HepG2 (cell line): ENCODE measurements at regions not wholly inside any gene's neighbourhood (a gene's known extent, or its start where the extent isn't known, plus 50 kb on each side); places are given as distances from the start of the nearest gene placed in this dataset.

Experiments used
- ATAC-seq: fragments of 200-7000 bp; cut with Tn5 transposase; 3 replicates; pipeline ENCODE4 v1.9.1; 2020; ENCODE audit warnings: mild to moderate bottlenecking, moderate library complexity
- BruUV-seq: library from RNA; stranded (reverse); fragments of 400-500 nt; replicated peaks from 2 replicates; lab custom pipeline; 2021; lab: Mats Ljungman, UMichigan
- CTCF ChIA-PET: fragments of 300-600 bp; formaldehyde crosslinking; extraction: SDS; loops from one replicate; lab custom pipeline; 2021; ENCODE audit warnings: low total read pairs, inconsistent platforms, low intra/inter-chr PET ratio; lab: Yijun Ruan, JAX
- POLR2A ChIA-PET: fragments of 350-600 bp; sonication (Branson Sonifier 250); formaldehyde crosslinking; loops from one replicate; lab custom pipeline; 2020; ENCODE audit warnings: antibody characterized with exemption, inconsistent platforms; lab: Yijun Ruan, JAX
- DNase-seq: peaks from one replicate; pipeline ENCODE4 v3.0.0-alpha.2; 2015; ENCODE audit warnings: low spot score
- FAIRE-seq: peaks from 3 replicates; lab custom pipeline; 2011; peaks lifted over from hg19 to GRCh38; lab: Jason Lieb, UNC
- H2AFZ ChIP-seq: one replicate; pipeline ENCODE4 v1.6.1; 2011; ENCODE audit warnings: low read length, inconsistent platforms
- H3K27ac ChIP-seq: fragments of 300-600 bp; 3 replicates; pipeline ENCODE4 v1.8.0; 2011; ENCODE audit warnings: mixed run types, mild to moderate bottlenecking, mixed read lengths, low read length, inconsistent platforms; ENCODE audit not compliant: insufficient read depth; ENCODE audit errors: extremely low read length
- H3K27me3 ChIP-seq, 2 experiments: fragments of 200-600 bp in 1 of 2; 2 replicates in 1 of 2; 3 replicates in 1 of 2; pipeline versions ENCODE4 v1.6.0 to v1.8.0; 2011; ENCODE audit warnings: low read length in 2 of 2, mild to moderate bottlenecking in 2 of 2, moderate library complexity in 2 of 2, inconsistent platforms in 1 of 2; ENCODE audit not compliant: insufficient read depth in 2 of 2, control insufficient read depth in 1 of 2
- H3K36me3 ChIP-seq, 2 experiments: fragments of 200-600 bp in 1 of 2; replicated peaks in 1 of 2; 2 replicates in 1 of 2; 3 replicates in 1 of 2; pipeline versions ENCODE4 v1.5.1 to v1.8.0; 2011; ENCODE audit warnings: low read length in 2 of 2, inconsistent platforms in 1 of 2; ENCODE audit not compliant: insufficient read depth in 2 of 2, control insufficient read depth in 1 of 2
- H3K4me1 ChIP-seq: 2 replicates; pipeline ENCODE4 v1.5.1; 2012; ENCODE audit warnings: low read length, inconsistent platforms; ENCODE audit not compliant: insufficient read depth
- H3K4me2 ChIP-seq: 2 replicates; pipeline ENCODE4 v1.6.0; 2011; ENCODE audit warnings: low read depth, low read length, inconsistent platforms
- H3K4me3 ChIP-seq, 3 experiments: fragments of 200-600 bp in 1 of 3; sonication (generic), shearing (Covaris generic) in 1 of 3; replicated peaks in 1 of 3; 2 replicates each; pipeline ENCODE4 v1.5.1; 2011 to 2016; ENCODE audit warnings: low read length in 3 of 3, inconsistent platforms in 2 of 3, low read depth in 2 of 3, mild to moderate bottlenecking in 2 of 3, control low read depth in 1 of 3, mixed read lengths in 1 of 3; ENCODE audit not compliant: insufficient read depth in 1 of 3
- H3K79me2 ChIP-seq: one replicate; pipeline ENCODE4 v1.6.1; 2011; ENCODE audit warnings: low read length, inconsistent platforms; ENCODE audit not compliant: insufficient read depth
- H3K9ac ChIP-seq: 2 replicates; pipeline ENCODE4 v1.6.0; 2011; ENCODE audit warnings: mild to moderate bottlenecking, low read depth, low read length, inconsistent platforms; ENCODE audit not compliant: insufficient read depth
- H3K9me3 ChIP-seq: 2 replicates; pipeline ENCODE4 v1.5.1; 2012; ENCODE audit warnings: mild to moderate bottlenecking, low read length
- H4K20me1 ChIP-seq: 2 replicates; pipeline ENCODE4 v1.6.0; 2011; ENCODE audit warnings: inconsistent platforms, mild to moderate bottlenecking, low read length, moderate library complexity; ENCODE audit not compliant: insufficient read depth
- ATF7-NPFF ChIP-seq: sonication (generic); formaldehyde crosslinking; IDR thresholded peaks from 2 replicates; pipeline ENCODE4 v1.8.1; 2023; ENCODE audit warnings: mild to moderate bottlenecking, low read depth, missing genetic modification reagents, moderate library complexity
- HOXA5 ChIP-seq: sonication (generic); formaldehyde crosslinking; IDR thresholded peaks from 2 replicates; pipeline ENCODE4 v1.4.0; 2020; ENCODE audit warnings: missing genetic modification reagents
- IKZF1 ChIP-seq: fragments of 450-650 bp; IDR thresholded peaks from 2 replicates; pipeline ENCODE4 v1.7.1; 2016
- JDP2 ChIP-seq: sonication (generic); formaldehyde crosslinking; IDR thresholded peaks from 2 replicates; pipeline ENCODE4 v1.8.1; 2022; ENCODE audit warnings: missing genetic modification reagents, borderline replicate concordance
- MED13 ChIP-seq: sonication (generic); formaldehyde crosslinking; IDR thresholded peaks from 2 replicates; pipeline ENCODE4 v1.5.0; 2020; ENCODE audit warnings: missing genetic modification reagents
- MIER2 ChIP-seq: IDR thresholded peaks from 2 replicates; pipeline ENCODE4 v1.6.1; 2016; ENCODE audit warnings: missing biosample characterization, missing genetic modification reagents
- MLXIP ChIP-seq: sonication (generic); formaldehyde crosslinking; IDR thresholded peaks from 2 replicates; pipeline ENCODE4 v1.9.0; 2021; ENCODE audit warnings: missing genetic modification reagents, borderline replicate concordance
- ONECUT2 ChIP-seq: sonication (generic); formaldehyde crosslinking; IDR thresholded peaks from 2 replicates; pipeline ENCODE4 v1.4.0; 2020; ENCODE audit warnings: missing genetic modification reagents
- PHF5A ChIP-seq: IDR thresholded peaks from one replicate; pipeline ENCODE4 v1.6.1; 2018; ENCODE audit warnings: low read depth, missing genetic modification reagents; ENCODE audit not compliant: unreplicated experiment
- PITX1 ChIP-seq: sonication (generic); formaldehyde crosslinking; IDR thresholded peaks from 2 replicates; pipeline ENCODE4 v1.5.1; 2020; ENCODE audit warnings: mild to moderate bottlenecking, missing genetic modification reagents
- ZBTB42 ChIP-seq: sonication (generic); formaldehyde crosslinking; IDR thresholded peaks from 2 replicates; pipeline ENCODE4 v1.5.0; 2020; ENCODE audit warnings: mild to moderate bottlenecking, missing genetic modification reagents
- ZHX1 ChIP-seq: sonication (generic); formaldehyde crosslinking; IDR thresholded peaks from 2 replicates; pipeline ENCODE4 v1.8.1; 2022; ENCODE audit warnings: low read depth, mild to moderate bottlenecking, missing genetic modification reagents
- ZNF597 ChIP-seq: sonication (generic); formaldehyde crosslinking; IDR thresholded peaks from 2 replicates; pipeline ENCODE4 v1.5.0; 2020; ENCODE audit warnings: missing genetic modification reagents
- ZNF672 ChIP-seq: sonication (generic); formaldehyde crosslinking; IDR thresholded peaks from 2 replicates; pipeline ENCODE4 v1.8.1; 2022; ENCODE audit warnings: missing genetic modification reagents
- WGBS: methylation state at CpG from one replicate; pipeline ENCODE4 v1.1.6; 2017; ENCODE audit warnings: low lambda C conversion rate; 5-methylcytosine and 5-hydroxymethylcytosine counted together
- in situ Hi-C: cut with HindIII; loops from 2 replicates; pipeline ENCODE4 v1.10.0; 2017; ENCODE audit warnings: low pct_unique_long_range_greater_than_20kb; ENCODE audit not compliant: extremely low pct_ligation_motif_present
- intact Hi-C: fragments of 100-400 bp; cut with micrococcal nuclease; formaldehyde crosslinking; loops from one replicate; pipeline ENCODE4 v1.10.0; 2022; ENCODE audit not compliant: unreplicated experiment

- no peaks in the 10 kb centered on the region for H4K20me1 ChIP-seq
- DNase-seq (no peak), ATAC-seq (no peak), FAIRE-seq (no peak)
- no peaks in the 10 kb centered on the region for H3K27me3 ChIP-seq
- ChIA-PET CTCF (no interaction called here), POLR2A (no interaction called here)
- no peak overlapping the region for H3K27ac ChIP-seq
- 14% methylated on average over 7 of the region's 7 CpGs for WGBS
- no peaks in the 10 kb centered on the region for H3K79me2 ChIP-seq
- H3K9ac ChIP-seq: no peak overlapping the region
- no peaks in the 10 kb centered on the region for H3K9me3 ChIP-seq
- intact Hi-C loops: no loop called here
- H3K36me3 ChIP-seq: no peaks in the 10 kb centered on the region
- H2AFZ ChIP-seq: no peak overlapping the region
- H3K4me1 ChIP-seq: no peaks in the 10 kb centered on the region
- no peak for TF ChIP-seq ZNF597
- no peak for TF ChIP-seq IKZF1
- no peak for TF ChIP-seq PHF5A (CRISPR knock-in tag)
- no peak for TF ChIP-seq PITX1
- TF ChIP-seq MED13: no peak
- no peak for TF ChIP-seq ZHX1 (CRISPR knock-in tag)
- no peak for TF ChIP-seq ZBTB42
- TF ChIP-seq HOXA5 (CRISPR knock-in tag): no peak
- no peak for TF ChIP-seq ATF7-NPFF
- no peak for TF ChIP-seq MLXIP (CRISPR knock-in tag)
- TF ChIP-seq ZNF672: no peak
- TF ChIP-seq MIER2 (CRISPR knock-in tag): no peak
- TF ChIP-seq ONECUT2 (CRISPR knock-in tag): no peak
- TF ChIP-seq JDP2: no peak
- no peak overlapping the region for H3K4me2 ChIP-seq
- no TSS peak for BruUV-seq
- in situ Hi-C loops: no loop called here
- no peak overlapping the region for H3K4me3 ChIP-seq
Measured at GRCh38 chr13:21987793-21988192, 316.9 kb downstream of the FGF9 start.
